ENCODE measurements at regions not wholly inside any gene's neighbourhood (a gene's known extent, or its start where the extent isn't known, plus 50 kb on each side); places are given as distances from the start of the nearest gene placed in this dataset.
A peak's percentile ranks its signal among the peaks of the same experiment; 100 is the strongest.

DNA sequence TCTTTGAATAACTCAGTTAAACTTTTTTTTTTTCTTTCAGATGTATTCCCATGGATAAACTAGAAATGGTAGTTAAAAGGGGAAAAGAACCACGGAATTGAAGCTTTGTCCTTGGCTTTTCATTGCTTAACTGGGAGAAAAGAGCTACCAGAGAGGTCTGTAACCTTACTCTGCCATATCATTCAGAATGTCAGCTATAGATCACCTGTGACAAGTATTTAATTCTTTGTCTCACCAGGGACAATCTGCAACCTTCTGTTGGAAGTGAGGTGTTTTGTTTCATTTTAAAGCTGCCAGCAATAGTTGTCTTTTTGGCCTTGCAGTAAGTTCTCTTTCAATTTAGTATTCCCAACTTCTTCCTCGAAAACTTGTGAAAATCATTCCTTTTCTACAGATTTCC is 618.4 kb downstream of the FRK start:
- DNase-seq (ENCODE audit: low read depth, low spot score), result no peak

DNA sequence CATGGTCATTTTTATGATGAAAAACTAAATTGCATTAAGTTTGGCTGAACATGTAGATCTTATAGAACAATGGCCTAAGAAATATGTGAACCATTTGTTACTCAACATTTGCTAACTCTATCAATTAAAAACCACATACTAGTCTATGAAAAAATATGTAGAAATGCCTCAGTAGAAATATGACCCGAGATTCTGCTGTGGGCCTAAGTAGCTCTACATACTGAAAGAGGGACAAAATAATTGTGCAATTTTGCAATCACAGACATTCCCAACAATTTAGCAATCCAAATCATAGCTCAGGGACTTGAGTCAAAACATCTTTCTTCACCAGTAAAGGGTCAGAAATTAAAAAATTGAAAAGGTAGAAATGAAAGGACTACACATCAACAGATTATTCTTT is 619.0 kb downstream of the FRK start:
- no peak for DNase-seq (ENCODE audit: low read depth, low spot score)

DNA sequence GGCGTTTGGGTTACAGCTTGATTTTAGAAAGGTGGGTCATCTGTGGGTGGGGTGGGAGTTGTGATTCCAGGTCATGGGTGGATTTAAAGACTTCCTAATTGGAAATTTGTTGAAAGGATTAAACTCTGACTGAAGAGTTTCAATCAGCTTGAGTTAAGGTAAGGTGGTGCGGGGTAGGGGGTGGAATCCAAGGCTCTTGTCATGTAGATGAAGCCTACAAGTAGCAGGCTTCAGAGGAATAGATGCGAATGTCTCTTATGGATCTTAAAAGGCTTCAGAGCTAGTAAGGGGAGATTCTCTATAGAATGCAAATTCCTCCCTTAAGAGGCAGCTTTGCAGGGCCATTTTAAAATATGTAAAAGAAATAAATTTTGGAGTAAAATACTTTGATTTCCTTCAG is 645.3 kb downstream of the FRK start:
- peak; percentile 48 for DNase-seq (ENCODE audit: low read depth, low spot score)

DNA sequence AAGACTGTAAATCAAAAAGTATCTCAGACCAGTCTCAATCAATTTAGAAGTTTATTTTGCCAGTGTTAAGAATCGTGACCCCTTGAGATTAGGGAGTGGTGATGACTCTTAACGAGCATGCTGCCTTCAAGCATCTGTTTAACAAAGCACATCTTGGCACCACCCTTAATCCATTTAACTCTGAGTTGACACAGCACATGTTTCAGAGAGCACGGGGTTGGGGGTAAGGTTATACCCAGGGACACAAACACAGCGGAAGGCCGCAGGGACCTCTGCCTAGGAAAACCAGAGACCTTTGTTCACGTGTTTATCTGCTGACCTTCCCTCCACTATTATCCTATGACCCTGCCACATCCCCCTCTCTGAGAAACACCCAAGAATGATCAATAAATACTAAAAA is 645.8 kb downstream of the FRK start:
- peak; percentile 21 for DNase-seq (ENCODE audit: low read depth, low spot score)

DNA sequence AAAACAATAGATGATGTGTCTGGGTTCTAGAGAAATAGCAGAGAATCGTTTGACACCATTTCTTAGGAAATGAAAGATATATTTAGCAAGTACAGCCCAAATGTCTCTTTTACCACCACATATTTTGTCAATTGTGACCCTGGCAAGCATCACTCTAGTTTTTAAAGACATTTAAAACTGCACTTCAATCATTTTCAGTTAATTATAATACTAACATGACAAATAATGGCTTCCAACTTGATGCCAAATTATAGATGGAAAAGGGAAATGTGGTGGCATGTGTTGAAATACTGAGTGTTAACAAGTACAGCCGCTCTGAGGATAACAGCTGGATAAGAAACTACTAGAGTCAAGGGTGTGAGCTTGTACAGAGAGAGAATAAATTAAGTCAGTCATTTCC is 648.9 kb downstream of the FRK start:
- no peak for DNase-seq (ENCODE audit: low read depth, low spot score)

DNA sequence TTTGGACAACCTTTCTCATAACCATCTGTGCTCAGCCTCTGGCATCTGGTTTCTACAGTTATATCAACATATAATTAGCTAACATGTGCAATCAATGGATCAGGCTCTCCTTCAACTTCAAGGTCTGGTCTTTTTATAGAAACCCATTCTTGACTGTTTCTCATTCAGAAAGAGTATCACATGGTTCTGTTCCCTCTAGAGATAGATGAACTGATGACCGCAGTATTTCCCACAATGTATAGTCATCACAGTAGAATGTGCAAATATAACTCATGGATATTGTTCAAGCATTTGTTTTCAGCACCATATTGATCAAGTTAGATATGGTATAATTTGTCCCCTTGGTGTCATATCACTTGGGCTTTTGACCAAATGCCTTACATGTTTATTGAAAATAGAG is 656.2 kb downstream of the FRK start:
- no peak for DNase-seq (ENCODE audit: low read depth, low spot score)

DNA sequence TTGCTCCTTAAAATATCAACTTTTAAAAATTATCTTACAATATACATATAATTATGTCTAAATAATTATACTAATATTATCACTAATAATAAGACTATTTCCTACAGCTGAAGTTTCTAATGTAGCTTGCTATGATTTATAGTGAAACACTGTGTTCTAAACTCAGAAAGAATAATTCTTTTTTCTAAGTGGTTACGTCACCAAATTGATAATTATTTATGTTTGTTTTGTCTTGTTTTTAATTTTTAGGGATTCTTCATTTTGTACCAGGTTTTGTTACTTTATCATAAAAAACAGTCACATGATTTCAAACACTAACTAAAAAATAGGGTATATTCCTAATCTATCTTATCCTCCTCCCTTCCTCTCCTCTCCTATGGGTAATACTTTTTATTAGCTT is 662.1 kb downstream of the FRK start:
- DNase-seq (ENCODE audit: low read depth, low spot score), result no peak

DNA sequence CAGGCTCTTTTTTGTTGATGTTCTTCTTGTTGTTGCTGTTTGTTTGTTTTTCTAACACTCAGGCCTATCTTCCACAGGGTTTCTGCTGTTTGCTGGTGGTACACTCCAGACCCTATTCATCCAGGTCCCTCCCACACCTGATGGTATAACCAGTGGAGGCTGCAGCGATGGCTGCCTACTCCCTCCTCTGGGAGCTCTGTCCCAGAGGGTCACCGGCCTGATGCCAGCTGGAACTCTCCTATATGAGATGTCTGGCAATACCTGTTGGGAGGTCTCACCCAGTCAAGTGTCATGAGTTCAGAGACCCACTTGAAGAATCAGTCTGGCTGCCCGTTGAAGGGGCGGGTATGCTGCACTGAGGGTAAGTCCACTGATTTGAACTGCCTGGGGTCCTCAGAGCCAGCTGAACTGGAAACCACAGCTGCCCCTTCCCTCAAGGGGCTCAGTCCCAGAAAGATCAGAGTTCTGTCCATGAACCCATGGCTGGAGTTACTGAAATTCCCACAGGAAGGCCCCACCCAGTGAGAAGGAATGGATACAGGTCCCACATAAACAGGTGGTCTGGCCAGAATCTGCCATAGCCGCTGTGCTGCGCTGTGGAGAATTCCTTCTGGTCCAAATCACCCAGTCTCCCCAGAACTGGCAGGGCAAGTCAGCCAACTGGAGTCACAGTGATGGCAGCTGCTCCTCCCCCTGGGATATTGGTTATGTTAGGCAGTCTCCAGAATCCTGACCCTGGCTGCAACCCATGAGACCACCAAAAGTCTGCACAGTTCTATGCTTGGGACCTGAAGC is 664.4 kb downstream of the FRK start:
- DNase-seq (ENCODE audit: low read depth, low spot score), result no peak

DNA sequence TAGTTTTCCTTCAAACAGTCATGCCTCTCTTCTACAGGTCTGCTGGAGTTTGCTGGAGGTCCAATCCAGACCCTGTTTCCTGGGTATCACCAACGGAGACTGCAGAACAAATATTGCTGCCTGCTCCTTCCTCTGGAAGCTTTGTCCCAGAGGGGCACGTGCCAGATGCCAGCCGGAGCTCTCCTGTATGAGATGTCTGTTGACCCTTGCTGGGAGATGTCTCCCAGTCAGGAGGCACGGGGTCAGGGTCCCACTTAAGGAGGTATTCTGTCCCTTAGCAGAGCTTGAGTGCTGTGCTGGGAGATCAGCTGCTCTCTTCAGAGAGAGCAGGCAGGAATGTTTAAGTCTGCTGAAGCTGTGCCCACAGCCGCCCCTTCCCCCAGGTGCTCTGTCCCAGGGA is 666.9 kb downstream of the FRK start:
- DNase-seq (ENCODE audit: low read depth, low spot score), result no peak

DNA sequence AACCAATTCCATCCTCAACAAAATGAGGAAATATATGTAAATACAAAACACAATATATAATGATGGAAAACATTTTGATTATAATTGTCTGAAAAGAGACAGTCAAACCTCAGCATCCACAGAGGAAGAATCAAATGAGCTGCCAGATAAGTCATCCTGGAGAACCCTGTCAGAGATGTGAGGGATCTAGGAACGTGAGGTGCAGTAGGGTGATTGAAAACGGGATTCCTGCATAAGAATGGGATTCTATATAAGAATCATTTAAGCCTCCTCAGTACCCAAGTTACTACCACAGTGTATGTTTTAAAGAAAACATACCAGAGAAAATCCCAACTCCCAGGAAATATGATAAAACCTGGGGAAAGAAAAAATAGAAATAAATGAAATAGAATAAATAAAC is 690.5 kb downstream of the FRK start:
- no peak for DNase-seq (ENCODE audit: low read depth, low spot score)

DNA sequence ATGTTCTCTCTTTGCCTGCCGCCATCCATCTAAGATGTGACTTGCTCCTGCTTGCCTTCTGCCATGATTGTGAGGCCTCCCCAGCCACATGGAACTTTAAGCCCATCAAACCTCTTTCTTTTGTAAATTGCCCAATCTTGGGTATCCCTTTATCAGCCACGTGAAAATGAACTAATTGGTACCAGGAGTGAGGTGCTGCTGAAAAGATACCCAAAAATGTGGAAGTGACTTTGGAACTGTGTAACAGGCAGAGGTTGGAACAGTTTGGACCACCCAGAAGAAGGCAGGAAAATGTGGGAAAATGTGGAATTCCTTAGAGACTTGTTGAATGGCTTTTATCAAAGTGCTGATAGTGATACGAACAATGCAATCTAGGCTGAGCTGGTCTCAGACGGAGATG is 694.9 kb downstream of the FRK start:
- no peak for DNase-seq (ENCODE audit: low read depth, low spot score)

DNA sequence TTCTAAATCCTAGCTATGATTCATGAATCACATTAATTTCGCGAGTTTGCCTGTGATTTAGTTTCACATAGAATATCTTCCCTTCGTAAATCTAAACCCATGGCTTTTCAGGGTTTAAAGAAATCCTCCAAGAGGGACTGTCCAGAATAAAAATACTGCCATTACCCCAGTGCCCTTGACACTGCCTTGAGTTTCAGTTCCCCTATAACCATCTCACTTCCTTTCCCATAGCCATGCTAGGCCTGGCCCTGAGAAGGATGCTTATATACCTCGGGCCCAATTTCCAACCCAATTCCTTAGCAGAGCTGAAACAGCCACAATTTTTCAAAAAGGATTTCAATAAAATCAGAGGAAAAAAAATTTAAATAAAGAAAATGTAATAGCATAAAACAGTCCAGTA is 697.3 kb downstream of the FRK start:
- no peak for DNase-seq (ENCODE audit: low read depth, low spot score)

DNA sequence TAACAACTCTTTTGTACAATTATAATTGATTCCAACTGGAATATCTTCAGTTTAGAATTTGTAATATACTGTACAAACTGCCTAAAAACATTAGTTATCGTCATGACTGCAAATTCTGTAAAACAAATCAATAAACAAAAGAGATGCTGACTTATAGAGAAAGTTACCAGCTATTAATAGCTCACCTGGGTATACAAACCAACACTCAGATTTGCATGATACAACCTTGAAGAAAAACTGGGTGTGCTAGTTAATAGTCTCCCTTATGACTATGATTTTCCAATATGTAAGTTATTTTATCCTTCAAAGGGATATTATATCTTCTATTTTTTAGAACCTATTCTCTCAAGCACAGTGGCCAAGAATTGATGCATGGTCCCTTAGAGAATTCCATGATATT is 698.5 kb downstream of the FRK start:
- DNase-seq (ENCODE audit: low read depth, low spot score), result no peak

DNA sequence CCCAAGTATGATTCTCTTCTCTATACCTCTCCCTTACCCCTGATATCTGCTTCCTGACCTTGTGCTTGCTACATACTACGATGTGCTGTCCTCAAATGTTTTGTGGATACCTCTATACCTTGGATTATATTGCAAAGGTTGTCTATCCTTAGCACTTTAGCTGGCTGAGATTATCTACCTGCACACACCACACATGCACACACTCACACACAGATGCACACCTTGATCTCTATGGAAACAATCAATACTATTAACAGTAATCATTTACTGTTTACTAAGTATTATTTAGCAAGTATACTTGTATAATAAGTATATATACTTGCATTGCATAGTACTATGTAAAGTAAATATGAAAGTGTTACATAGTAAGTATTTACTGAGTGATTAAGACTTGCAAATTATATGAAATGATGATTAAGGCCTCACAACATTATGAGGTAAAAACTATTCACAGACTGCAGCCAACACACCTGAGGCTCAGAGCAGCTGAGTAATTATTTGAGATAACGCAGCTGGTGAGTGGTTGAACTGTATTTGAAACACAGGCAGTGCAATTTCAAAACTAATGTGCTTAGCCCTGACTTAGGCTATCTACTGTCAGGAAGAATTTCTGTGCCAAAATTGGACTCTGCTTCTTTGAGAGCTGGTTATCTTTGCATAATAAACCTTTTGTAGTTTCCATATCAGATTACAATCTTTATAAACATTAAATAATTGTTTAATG is 699.9 kb downstream of the FRK start:
- DNase-seq (ENCODE audit: low read depth, low spot score), result no peak

DNA sequence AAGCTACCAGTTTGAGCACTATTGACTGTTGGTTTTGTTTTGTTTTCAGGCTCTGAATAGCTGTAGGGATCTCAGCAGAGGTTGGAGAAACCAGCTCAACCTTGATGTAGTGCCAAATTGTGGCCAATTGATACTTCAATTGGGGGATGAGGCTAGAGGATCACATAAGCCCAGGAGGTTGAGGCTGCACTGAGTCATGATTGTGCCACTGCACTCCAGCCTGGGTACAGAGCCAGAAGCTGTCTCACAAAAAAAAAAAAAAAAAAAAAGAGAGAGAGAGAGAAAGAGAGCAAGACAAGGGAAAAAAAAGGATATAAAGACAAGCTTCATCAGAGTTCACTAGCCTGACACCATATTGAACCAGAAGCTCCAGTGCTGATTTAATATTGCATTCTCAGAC is 702.1 kb downstream of the FRK start:
- DNase-seq (ENCODE audit: low read depth, low spot score), result no peak

DNA sequence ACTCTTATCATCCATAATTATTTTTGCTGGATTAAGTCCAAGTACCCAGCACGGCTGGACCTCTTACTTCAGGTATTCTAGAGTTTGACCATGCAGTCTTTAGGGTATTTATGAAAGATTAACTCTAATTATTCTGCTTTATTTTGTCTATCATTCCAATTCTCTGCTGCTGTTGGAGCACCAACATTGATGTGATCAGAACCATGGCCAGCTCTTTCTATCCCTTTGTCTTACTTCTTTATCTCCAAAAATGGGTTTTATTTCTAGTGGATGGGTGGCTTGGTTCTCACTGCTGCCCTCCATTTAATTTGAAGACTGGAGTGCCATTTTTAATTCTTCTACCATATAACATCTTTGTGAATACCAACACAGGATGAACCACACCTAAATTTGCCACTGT is 704.3 kb downstream of the FRK start:
- no peak for DNase-seq (ENCODE audit: low read depth, low spot score)

DNA sequence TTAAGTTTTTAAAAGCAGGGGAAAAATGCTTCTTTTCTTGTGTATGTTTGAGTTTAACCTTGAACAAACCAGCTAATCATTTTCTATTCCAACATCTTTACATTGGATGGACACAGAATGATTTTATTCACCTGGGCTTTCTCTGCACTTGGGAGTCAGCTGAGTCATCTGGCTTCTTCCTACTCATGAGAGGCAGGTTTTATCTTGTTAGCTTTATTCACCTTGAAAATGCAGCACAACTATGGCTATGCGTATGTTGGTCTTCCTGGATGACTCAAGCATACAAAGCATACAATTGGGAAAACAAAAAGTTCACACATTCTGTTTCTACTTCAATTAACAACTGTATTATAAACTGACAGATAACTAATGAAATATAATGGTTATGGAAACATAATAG is 737.7 kb downstream of the FRK start:
- no peak for DNase-seq (ENCODE audit: low read depth, low spot score)

DNA sequence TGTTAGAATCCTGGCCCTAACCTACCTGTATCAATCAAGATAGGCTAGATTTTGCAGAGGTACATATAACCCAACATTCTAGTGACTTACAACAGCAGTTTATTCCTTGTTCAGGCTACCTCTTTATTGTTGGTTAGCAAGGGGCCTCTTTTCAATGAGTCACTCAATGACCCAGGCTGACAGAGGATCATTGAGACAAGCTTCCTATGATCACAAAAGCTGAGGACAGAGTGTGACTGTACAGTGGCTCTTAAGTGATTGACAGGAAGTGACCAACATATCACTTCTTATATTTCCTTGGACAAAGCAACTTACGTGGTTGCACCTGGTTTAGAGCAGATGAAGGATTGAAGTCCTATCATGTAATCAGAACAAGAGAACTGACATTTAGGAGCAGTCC is 740.9 kb downstream of the FRK start:
- no peak for DNase-seq (ENCODE audit: low read depth, low spot score)

DNA sequence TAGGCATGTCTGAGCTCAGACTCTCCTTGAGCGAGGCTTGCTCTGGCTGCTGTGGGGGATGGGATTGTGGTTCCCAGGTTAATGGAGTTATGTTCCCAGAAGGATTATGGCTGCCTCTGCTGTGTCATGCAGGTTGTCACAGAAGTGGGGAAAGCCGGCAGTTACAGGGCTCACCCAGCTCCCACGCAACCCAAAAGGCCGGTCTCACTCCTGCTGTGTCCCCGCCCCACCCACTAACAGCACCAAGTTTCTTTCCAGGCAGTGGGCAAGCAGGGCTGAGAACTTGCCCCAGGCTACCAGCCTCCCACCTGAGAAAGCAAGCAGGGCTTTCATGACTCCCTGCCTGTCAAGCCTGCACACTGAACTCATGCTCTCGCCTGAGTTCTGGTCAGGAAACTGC is 750.5 kb downstream of the FRK start:
- DNase-seq (ENCODE audit: low read depth, low spot score), result peak; percentile 57

DNA sequence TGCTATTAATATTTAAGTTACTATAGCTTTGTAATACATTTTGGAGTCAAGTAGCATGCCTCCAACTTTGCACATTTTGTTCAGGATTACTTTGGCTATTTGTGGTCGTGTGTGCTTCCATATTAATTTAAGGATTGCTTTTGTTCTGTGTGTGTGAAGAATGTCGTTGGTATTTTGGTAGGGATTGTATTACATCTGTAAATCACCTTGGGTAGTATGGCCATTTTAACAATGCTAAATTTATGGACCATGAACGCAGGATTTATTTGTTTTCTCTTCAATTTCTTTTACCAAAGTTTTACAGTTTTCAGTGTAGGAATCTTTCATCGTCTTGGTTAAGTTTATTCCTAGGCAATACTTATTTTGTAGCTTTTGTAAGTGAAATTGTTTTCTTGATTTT is 758.0 kb downstream of the FRK start:
- no peak for DNase-seq (ENCODE audit: low read depth, low spot score)

DNA sequence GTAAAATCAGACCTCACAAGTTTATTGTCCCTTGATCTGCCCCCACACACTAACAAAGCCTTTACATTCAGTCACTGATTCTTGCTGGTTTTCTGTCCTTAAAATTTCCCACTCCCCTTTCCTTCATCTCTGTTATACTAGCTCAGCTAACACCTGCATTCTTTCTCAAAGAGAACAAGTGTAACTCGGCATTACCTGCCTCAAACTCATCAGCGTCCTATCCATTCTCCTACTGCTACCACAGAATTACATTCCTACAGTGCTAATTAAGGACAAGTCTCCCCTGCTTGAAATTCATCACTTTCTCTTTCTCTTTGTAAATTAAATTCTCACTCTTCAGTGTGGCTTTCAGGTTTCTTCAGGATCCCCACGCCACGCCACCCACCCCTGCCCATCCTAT is 773.2 kb downstream of the FRK start:
- DNase-seq (ENCODE audit: low read depth, low spot score), result no peak

DNA sequence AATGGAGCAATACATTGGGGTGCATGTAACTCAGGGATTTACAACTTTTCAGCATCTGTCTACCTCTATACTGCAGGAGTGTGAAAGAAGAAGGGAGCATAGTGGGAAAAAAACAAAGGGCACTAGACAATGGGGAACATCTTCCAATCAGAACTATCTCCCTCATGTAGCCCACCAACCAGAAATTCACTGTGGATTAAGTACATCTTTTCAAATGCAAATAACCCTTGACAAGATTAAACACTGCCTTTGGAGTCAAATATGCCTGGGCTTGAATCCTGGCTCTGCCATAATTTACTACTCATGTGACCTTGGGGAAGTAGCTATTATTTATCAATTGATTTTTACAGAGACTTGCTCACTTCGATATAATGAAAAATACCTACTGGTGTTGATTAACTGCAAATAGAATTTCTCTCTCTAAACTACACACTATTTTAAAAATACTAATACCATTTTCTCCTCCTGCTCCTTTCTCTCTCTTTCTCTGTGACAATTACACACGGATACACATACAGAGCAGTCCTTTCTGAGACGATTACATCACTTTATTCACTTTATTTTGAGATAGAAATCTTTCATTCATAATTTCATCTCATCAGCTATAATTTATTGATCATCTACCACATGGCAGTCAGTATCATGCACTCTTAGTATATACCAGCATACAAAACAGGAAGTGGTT is 783.7 kb downstream of the FRK start:
- no peak for DNase-seq (ENCODE audit: low read depth, low spot score)

DNA sequence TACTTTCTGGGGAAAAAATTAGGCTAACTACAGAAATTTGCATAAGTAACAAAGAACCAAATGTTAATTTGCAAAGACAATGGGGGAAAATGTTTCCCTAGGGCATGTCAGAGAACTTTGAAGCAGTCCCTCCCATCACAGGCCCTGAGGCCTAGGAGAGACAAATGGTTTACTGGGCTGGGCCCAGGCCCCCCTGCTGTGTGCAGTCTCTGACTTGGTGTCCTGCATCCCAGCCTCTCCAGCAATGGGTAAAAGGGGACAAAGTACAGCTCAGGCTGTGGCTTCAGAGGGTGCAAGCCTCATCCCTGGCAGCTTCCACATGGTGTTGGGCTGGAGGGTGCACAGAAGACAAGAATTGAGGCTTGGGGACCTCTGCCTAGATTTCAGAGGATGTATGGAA is 788.4 kb downstream of the FRK start:
- no peak for DNase-seq (ENCODE audit: low read depth, low spot score)
